HS-5 (cell line): ENCODE measurements at regions not wholly inside any gene's neighbourhood (a gene's known extent, or its start where the extent isn't known, plus 50 kb on each side); places are given as distances from the start of the nearest gene placed in this dataset.
A peak's percentile ranks its signal among the peaks of the same experiment; 100 is the strongest.

Experiments used
- DNase-seq: peaks from one replicate; pipeline ENCODE4 v3.0.0-alpha.2; 2012; ENCODE audit warnings: low read depth

- DNase-seq, result peak; percentile 92
These were observed 498.1 kb upstream of the TNC start for GRCh38 chr9:115615821-115616665.

GRCh38 chr9:115616666-115617239 lies 498.8 kb upstream of the TNC start:
- no peak for DNase-seq

GRCh38 chr9:115625251-115625650 lies 507.3 kb upstream of the TNC start:
- DNase-seq, result no peak

GRCh38 chr9:115625954-115626353 lies 508.0 kb upstream of the TNC start:
- DNase-seq, result no peak

GRCh38 chr9:115627511-115627910 lies 509.6 kb upstream of the TNC start:
- DNase-seq, result no peak

GRCh38 chr9:115628426-115628825 lies 510.5 kb upstream of the TNC start:
- DNase-seq, result no peak

- no peak for DNase-seq
These were observed 512.2 kb upstream of the TNC start for GRCh38 chr9:115629879-115630840.

GRCh38 chr9:115632391-115632790 lies 514.4 kb upstream of the TNC start:
- DNase-seq, result no peak

- DNase-seq, result no peak
These were observed 515.1 kb upstream of the TNC start for GRCh38 chr9:115633104-115633503.

- DNase-seq, result no peak
These were observed 517.8 kb upstream of the PAPPA start for GRCh38 chr9:115635680-115636383.

GRCh38 chr9:115636596-115636995 lies 517.0 kb upstream of the PAPPA start:
- no peak for DNase-seq

GRCh38 chr9:115637661-115638060 lies 515.9 kb upstream of the PAPPA start:
- DNase-seq, result no peak

GRCh38 chr9:115640887-115641286 lies 512.7 kb upstream of the PAPPA start:
- peak; percentile 40 for DNase-seq

GRCh38 chr9:115642285-115642684 lies 511.3 kb upstream of the PAPPA start:
- DNase-seq, result no peak

GRCh38 chr9:115643948-115644727 lies 509.5 kb upstream of the PAPPA start:
- no peak for DNase-seq

- DNase-seq, result peak; percentile 31
These were observed 503.6 kb upstream of the PAPPA start for GRCh38 chr9:115649991-115650472.

- peak; percentile 33 for DNase-seq
These were observed 502.8 kb upstream of the PAPPA start for GRCh38 chr9:115650768-115651167.

- no peak for DNase-seq
These were observed 502.1 kb upstream of the PAPPA start for GRCh38 chr9:115651461-115651860.

- no peak for DNase-seq
These were observed 500.4 kb upstream of the PAPPA start for GRCh38 chr9:115653171-115653606.

- no peak for DNase-seq
These were observed 495.9 kb upstream of the PAPPA start for GRCh38 chr9:115657695-115658094.

- DNase-seq, result no peak
These were observed 488.1 kb upstream of the PAPPA start for GRCh38 chr9:115665519-115665918.
